ENCODE measurements at regions not wholly inside any gene's neighbourhood (a gene's known extent, or its start where the extent isn't known, plus 50 kb on each side); places are given as distances from the start of the nearest gene placed in this dataset.

DNA sequence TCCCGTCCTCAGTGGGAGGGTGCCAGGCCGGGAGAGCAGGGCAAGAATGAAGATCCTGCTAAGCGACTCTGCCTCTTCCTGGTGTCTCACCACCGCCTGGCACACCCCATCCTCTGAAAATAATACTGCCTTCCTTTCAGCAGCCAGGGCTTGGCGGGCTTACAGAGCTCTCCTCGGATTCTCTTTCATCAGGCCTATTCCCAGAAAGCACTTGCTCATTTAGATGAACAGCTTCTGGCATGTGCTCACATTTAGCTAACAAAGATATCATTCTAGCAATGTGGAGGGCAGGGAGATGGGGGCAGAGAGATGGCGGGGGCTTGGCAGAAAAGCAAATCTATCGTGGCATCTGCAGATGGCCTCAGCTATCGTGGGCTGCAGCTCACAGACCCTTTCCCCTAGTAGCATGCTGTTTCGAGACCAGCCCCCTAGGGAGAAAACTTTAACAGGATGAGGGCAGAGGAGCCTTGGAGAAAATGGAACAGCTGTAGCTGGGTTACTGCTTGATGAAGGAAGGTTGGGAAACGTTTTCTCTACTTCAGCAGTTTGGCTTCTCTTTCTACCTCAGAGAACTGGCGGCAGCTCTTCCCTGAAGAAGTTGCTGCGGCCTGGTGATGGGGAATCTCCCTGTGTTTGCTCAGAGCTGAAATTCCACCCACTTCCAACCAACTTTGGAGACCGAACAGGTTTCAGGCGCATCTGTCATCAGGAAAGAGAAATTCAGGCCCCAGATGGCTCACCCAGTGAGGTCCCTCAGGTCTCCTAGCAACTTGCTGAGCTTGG lies 102.1 kb downstream of the TMEM174 start:
- H3K4me1 ChIP-seq (ENCODE audit: control insufficient read depth, insufficient read depth, low read length), result no peaks in the 10 kb centered on the region
- no peaks in the 10 kb centered on the region for H3K9me3 ChIP-seq (ENCODE audit: control insufficient read depth, low read length)
- H3K9ac ChIP-seq (ENCODE audit: low read length), result no peak overlapping the region
- no peaks in the 10 kb centered on the region for H3K36me3 ChIP-seq (ENCODE audit: control insufficient read depth, insufficient read depth, low read length)
- H3K4me3 ChIP-seq (ENCODE audit: low read length), result no peak overlapping the region
- H3K27me3 ChIP-seq (ENCODE audit: control insufficient read depth, insufficient read depth, low read length), result peaks cover 22% of the 10 kb centered on the region

DNA sequence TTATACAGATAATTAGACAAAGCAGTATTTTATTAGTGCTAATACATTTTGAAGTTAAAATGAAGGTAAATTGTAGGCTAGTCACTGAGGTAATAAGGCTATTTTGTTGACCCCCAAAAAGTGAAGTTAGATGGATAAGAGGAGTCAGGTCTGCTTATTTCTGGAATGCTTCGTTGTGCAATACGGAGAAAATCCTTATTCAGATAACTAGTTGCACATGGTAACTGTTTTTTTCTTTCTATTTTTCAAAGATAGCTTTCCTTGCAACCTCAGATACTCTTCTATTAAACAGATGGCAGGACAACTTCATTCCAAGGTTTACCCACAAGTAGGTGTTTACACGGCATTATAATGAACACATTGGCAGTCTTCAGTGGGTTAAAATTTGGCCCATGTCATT lies 101.1 kb downstream of the TMEM174 start:
- Histone ChIP-seq H3K4me3 (ENCODE audit: low read length) (no peak overlapping the region), H3K9me3 (ENCODE audit: control insufficient read depth, low read length) (no peaks in the 10 kb centered on the region), H3K36me3 (ENCODE audit: control insufficient read depth, insufficient read depth, low read length) (no peaks in the 10 kb centered on the region), H3K9ac (ENCODE audit: low read length) (no peak overlapping the region), H3K4me1 (ENCODE audit: control insufficient read depth, insufficient read depth, low read length) (no peaks in the 10 kb centered on the region), H3K27me3 (ENCODE audit: control insufficient read depth, insufficient read depth, low read length) (peaks cover 29% of the 10 kb centered on the region)

GRCh38 chr5:73273379-73274050 lies 100.5 kb downstream of the TMEM174 start:
- no peaks in the 10 kb centered on the region for H3K9me3 ChIP-seq (ENCODE audit: control insufficient read depth, low read length)
- no peaks in the 10 kb centered on the region for H3K36me3 ChIP-seq (ENCODE audit: control insufficient read depth, insufficient read depth, low read length)
- no peak overlapping the region for H3K4me3 ChIP-seq (ENCODE audit: low read length)
- H3K4me1 ChIP-seq (ENCODE audit: control insufficient read depth, insufficient read depth, low read length), result no peaks in the 10 kb centered on the region
- no peak overlapping the region for H3K9ac ChIP-seq (ENCODE audit: low read length)
- peaks cover 29% of the 10 kb centered on the region for H3K27me3 ChIP-seq (ENCODE audit: control insufficient read depth, insufficient read depth, low read length)

DNA sequence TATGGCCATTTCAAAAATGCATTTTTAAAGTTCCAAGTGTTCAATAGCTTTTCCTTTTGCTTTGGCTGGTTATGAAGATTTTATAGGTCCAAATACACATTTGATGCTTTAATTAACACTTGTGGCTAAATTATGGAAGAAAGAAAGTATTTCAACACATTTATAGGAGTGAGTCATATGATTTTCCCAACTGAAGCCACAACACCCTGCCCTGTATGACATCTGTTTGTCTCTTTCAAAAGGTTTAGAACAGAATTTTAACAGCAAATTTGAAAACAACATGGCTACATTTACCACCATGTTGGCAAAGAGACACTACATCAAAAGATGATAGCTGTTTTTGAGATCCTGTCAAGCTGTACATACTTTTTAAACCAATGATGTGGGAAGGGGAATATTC lies 99.4 kb downstream of the TMEM174 start:
- Histone ChIP-seq H3K36me3 (ENCODE audit: control insufficient read depth, insufficient read depth, low read length) (no peaks in the 10 kb centered on the region), H3K9ac (ENCODE audit: low read length) (no peak overlapping the region), H3K9me3 (ENCODE audit: control insufficient read depth, low read length) (no peaks in the 10 kb centered on the region), H3K4me1 (ENCODE audit: control insufficient read depth, insufficient read depth, low read length) (no peaks in the 10 kb centered on the region), H3K27me3 (ENCODE audit: control insufficient read depth, insufficient read depth, low read length) (peaks cover 28% of the 10 kb centered on the region), H3K4me3 (ENCODE audit: low read length) (no peak overlapping the region)

DNA sequence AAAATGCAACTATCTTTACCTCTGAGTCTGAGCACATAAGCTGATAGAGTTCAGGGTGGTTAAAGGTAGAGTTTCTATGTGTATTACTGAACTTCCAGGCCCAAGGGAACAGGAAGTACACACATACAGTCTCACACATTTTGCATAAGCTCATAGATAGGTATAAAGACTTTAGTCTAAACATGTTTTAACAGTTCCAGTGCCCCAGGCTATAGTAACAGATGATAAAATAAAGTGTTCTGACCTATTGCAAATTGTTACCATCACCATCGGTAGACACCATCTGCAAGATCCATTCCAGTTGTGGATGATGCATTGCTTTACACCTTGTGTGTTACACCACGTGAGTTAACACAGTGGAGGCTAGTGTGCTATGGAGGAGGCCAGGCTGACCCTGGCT lies 95.8 kb downstream of the TMEM174 start:
- no peaks in the 10 kb centered on the region for H3K36me3 ChIP-seq (ENCODE audit: control insufficient read depth, insufficient read depth, low read length)
- peaks cover 23% of the 10 kb centered on the region for H3K27me3 ChIP-seq (ENCODE audit: control insufficient read depth, insufficient read depth, low read length)
- no peak overlapping the region for H3K4me3 ChIP-seq (ENCODE audit: low read length)

DNA sequence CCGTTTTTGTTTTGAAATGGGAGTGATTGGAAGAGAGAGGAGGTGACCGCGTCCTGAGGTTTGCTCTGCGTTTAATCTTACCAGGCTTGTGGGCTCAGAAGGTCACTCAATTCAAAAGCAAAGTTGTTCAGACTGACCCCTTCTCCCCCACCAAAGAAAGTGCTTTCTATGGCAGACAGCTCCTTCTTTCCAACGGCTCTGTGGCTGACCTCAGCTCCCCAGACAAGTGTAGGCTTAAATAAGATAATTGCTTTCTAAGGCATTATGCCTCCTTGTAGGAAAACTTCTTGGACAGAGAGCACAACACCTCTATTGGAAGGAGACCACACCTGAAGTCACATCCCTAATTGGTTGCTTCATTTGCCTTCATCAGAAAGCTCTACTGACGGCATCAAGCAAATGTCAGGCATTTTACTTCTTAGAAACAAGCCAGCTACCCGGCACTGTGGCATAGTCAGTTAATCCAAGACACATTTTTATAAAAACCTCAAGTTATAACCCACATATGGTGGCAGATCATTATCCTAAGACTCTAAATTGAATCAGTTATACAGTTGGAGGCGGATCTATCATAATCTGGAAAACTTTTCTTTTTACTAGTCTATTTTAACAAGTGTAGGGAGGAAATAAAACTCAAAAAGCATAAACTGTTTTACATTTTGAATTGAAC lies 94.9 kb downstream of the TMEM174 start:
- H3K9me3 ChIP-seq (ENCODE audit: control insufficient read depth, low read length), result no peaks in the 10 kb centered on the region
- peaks cover 27% of the 10 kb centered on the region for H3K27me3 ChIP-seq (ENCODE audit: control insufficient read depth, insufficient read depth, low read length)
- H3K9ac ChIP-seq (ENCODE audit: low read length), result no peak overlapping the region
- no peak overlapping the region for H3K4me3 ChIP-seq (ENCODE audit: low read length)
- H3K4me1 ChIP-seq (ENCODE audit: control insufficient read depth, insufficient read depth, low read length), result no peaks in the 10 kb centered on the region
- H3K36me3 ChIP-seq (ENCODE audit: control insufficient read depth, insufficient read depth, low read length), result no peaks in the 10 kb centered on the region

More for the DNA sequence above, 95.8 kb downstream of the TMEM174 start:
- no peak overlapping the region for H3K9ac ChIP-seq (ENCODE audit: low read length)
- no peaks in the 10 kb centered on the region for H3K4me1 ChIP-seq (ENCODE audit: control insufficient read depth, insufficient read depth, low read length)
- no peaks in the 10 kb centered on the region for H3K9me3 ChIP-seq (ENCODE audit: control insufficient read depth, low read length)

GRCh38 chr5:73266925-73267765 lies 94.2 kb downstream of the TMEM174 start:
- Histone ChIP-seq H3K4me3 (ENCODE audit: low read length) (no peak overlapping the region), H3K36me3 (ENCODE audit: control insufficient read depth, insufficient read depth, low read length) (no peaks in the 10 kb centered on the region), H3K9ac (ENCODE audit: low read length) (no peak overlapping the region), H3K4me1 (ENCODE audit: control insufficient read depth, insufficient read depth, low read length) (no peaks in the 10 kb centered on the region), H3K27me3 (ENCODE audit: control insufficient read depth, insufficient read depth, low read length) (peaks cover 22% of the 10 kb centered on the region), H3K9me3 (ENCODE audit: control insufficient read depth, low read length) (no peaks in the 10 kb centered on the region)

DNA sequence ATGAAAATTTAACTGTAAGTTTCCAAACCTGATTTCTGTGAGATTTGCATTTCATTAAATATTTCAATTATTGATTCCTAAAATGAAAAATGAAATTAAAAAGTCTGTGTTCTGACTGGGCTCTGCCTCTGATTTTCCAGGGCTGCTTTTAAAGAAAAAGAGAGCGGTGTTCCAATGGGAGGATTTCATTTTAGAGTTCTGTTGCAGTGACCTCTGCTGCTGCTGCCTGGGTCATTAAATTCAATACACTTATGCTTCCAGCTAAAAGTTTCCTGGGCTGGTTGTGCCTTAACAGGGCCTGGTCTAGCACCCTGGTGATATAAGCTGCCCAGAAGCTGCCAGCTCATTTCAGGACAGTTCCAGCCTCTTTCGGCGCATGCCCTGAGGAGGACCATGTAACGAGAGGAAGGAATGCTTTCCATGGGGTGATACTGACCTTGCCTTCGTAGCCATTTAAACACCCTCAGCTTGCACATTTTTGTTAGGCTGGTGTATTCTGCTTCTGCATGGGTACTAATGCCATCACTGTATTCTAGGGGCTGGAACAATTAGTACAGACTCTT lies 93.3 kb downstream of the TMEM174 start:
- H3K9me3 ChIP-seq (ENCODE audit: control insufficient read depth, low read length), result no peaks in the 10 kb centered on the region
- peaks cover 22% of the 10 kb centered on the region for H3K27me3 ChIP-seq (ENCODE audit: control insufficient read depth, insufficient read depth, low read length)
- no peak overlapping the region for H3K9ac ChIP-seq (ENCODE audit: low read length)
- H3K4me3 ChIP-seq (ENCODE audit: low read length), result no peak overlapping the region
- H3K4me1 ChIP-seq (ENCODE audit: control insufficient read depth, insufficient read depth, low read length), result no peaks in the 10 kb centered on the region
- no peaks in the 10 kb centered on the region for H3K36me3 ChIP-seq (ENCODE audit: control insufficient read depth, insufficient read depth, low read length)

DNA sequence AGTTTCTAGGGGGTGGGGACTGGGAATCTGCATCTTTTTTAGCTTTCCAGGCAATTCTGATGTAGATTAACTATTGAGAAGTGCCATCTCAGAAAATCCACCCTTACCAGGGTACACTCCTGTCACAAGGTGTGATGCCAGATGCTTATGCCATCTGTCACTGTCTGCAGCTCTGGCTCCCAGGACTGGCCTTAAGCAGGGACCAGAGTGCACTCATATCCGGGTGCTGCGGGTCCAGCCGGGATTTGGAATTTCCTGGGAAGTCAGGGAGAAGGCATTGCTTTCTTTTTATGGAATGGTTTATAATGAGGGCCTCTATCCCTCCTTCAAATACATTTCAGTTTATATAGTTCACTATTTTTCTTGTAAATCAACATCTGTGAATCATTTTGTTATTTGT lies 92.6 kb downstream of the TMEM174 start:
- H3K4me1 ChIP-seq (ENCODE audit: control insufficient read depth, insufficient read depth, low read length), result no peaks in the 10 kb centered on the region
- peaks cover 22% of the 10 kb centered on the region for H3K27me3 ChIP-seq (ENCODE audit: control insufficient read depth, insufficient read depth, low read length)
- no peak overlapping the region for H3K9ac ChIP-seq (ENCODE audit: low read length)
- no peak overlapping the region for H3K4me3 ChIP-seq (ENCODE audit: low read length)
- no peaks in the 10 kb centered on the region for H3K9me3 ChIP-seq (ENCODE audit: control insufficient read depth, low read length)
- no peaks in the 10 kb centered on the region for H3K36me3 ChIP-seq (ENCODE audit: control insufficient read depth, insufficient read depth, low read length)

DNA sequence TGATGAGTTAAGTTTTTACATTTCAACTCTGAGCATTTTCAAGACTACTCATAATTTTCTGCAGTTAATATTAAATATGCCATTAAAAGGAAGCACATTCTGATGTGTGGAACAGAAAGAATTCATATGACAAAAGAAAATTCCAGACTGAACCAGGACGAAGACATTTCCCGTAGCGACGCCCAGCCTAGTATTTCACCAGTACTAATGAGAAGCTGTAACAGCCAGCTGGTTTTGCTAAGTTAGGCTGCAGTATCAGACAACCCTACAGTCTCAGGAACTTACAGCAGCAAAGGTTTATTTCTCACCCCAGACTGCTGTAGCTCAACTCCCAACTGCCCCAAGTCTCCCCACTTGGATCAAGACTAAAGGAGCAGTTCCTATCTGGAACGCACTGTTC lies 91.6 kb downstream of the TMEM174 start:
- no peak overlapping the region for H3K9ac ChIP-seq (ENCODE audit: low read length)
- H3K9me3 ChIP-seq (ENCODE audit: control insufficient read depth, low read length), result no peaks in the 10 kb centered on the region
- no peak overlapping the region for H3K4me3 ChIP-seq (ENCODE audit: low read length)
- H3K36me3 ChIP-seq (ENCODE audit: control insufficient read depth, insufficient read depth, low read length), result no peaks in the 10 kb centered on the region
- peaks cover 15% of the 10 kb centered on the region for H3K27me3 ChIP-seq (ENCODE audit: control insufficient read depth, insufficient read depth, low read length)
- H3K4me1 ChIP-seq (ENCODE audit: control insufficient read depth, insufficient read depth, low read length), result no peaks in the 10 kb centered on the region

DNA sequence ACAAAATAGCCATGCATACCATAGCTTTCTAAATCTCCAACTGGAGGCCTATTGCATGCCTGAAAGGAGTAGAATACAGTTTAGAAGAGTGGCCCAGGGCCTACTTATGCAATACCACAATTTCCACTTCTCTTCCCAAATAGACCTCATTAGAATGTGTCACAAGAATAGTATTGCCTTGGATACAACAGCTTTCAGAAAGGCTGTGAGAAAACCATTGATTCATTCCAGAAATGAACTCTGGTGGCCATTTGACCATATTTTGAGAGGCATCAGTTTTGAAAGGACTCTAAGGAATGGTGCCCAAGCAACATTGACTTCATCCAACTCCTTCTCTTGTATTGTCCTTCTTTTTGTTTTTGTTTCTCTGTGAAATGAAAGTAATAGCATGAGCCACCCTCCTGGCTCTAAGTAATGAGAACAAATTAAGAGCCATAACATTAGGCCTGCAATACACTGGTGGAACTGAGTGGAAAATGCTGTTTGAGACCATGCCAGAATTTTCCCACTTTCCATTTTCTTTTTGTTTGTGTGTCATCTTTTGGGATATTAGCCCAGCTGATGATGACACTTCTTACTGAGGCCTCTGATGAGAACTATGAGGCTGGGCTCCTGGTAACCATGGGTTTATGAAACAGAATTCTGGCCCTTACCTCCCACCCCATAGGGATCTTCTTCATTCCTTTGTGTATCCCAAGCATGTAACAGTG lies 90.2 kb downstream of the TMEM174 start:
- Histone ChIP-seq H3K36me3 (ENCODE audit: control insufficient read depth, insufficient read depth, low read length) (no peaks in the 10 kb centered on the region), H3K9ac (ENCODE audit: low read length) (no peak overlapping the region), H3K4me1 (ENCODE audit: control insufficient read depth, insufficient read depth, low read length) (no peaks in the 10 kb centered on the region), H3K4me3 (ENCODE audit: low read length) (no peak overlapping the region), H3K27me3 (ENCODE audit: control insufficient read depth, insufficient read depth, low read length) (peaks cover 13% of the 10 kb centered on the region), H3K9me3 (ENCODE audit: control insufficient read depth, low read length) (no peaks in the 10 kb centered on the region)
